RWPE1 (cell line): ENCODE measurements at regions not wholly inside any gene's neighbourhood (a gene's known extent, or its start where the extent isn't known, plus 50 kb on each side); places are given as distances from the start of the nearest gene placed in this dataset.

ENCODE experiments used
- CTCF ChIA-PET: fragments of 350-600 bp; sonication (Branson Sonifier 250); formaldehyde crosslinking; extraction: SDS; loops from one replicate; lab custom pipeline; 2021; lab: Yijun Ruan, JAX
- POLR2A ChIA-PET: fragments of 400-600 bp; formaldehyde crosslinking; extraction: SDS; loops from one replicate; lab custom pipeline; 2020; ENCODE audit warnings: antibody characterized with exemption; ENCODE audit not compliant: low non-redundant PET; lab: Yijun Ruan, JAX
- DNase-seq: peaks from one replicate; pipeline ENCODE4 v3.0.0; 2012; ENCODE audit warnings: low spot score
- H3K27ac ChIP-seq: fragments of 450-650 bp; 2 replicates; pipeline ENCODE4 v1.5.1; 2017
- CTCF ChIP-seq: fragments of 450-650 bp; conservative IDR thresholded peaks from 2 replicates; pipeline ENCODE4 v1.5.1; 2017; ENCODE audit warnings: low read depth, mild to moderate bottlenecking

GRCh38 chr4:30839583-30840520 is 119.7 kb downstream of the PCDH7 start:
- TF ChIP-seq CTCF: no peak
- no peak for DNase-seq
- POLR2A ChIA-PET: no interaction called here
- H3K27ac ChIP-seq: no peak overlapping the region
- CTCF ChIA-PET: no interaction called here

DNA sequence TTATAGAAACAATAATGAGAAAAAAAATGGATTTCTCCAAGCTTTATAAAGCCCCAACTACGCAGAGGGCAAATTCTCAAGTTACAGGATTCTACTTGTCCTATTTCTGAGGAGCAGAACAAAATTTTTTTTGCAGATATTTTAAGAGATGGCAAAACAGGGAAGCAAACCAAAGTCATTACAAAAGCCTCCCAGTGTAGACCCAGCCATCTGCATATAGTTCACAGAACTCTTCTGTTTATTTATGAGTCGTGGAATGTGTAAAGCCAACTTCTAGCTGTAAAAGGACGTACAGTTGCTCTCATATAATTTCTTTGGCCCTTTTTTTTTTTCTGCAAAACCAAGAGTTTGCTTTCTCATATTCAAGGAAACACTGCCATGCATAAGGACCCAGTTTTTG is 120.4 kb downstream of the PCDH7 start:
- no peak for DNase-seq
- CTCF ChIA-PET: no interaction called here
- POLR2A ChIA-PET: no interaction called here
- no peak overlapping the region for H3K27ac ChIP-seq
- TF ChIP-seq CTCF: no peak

- ChIA-PET POLR2A (no interaction called here), CTCF (no interaction called here)
- TF ChIP-seq CTCF: no peak
- no peak for DNase-seq
- no peak overlapping the region for H3K27ac ChIP-seq
Measured at GRCh38 chr4:30842142-30842541, 122.0 kb downstream of the PCDH7 start.

- ChIA-PET POLR2A (no interaction called here), CTCF (no interaction called here)
- no peak for DNase-seq
- TF ChIP-seq CTCF: no peak
- no peak overlapping the region for H3K27ac ChIP-seq
Measured at GRCh38 chr4:30842689-30843088, 122.5 kb downstream of the PCDH7 start.

GRCh38 chr4:30844861-30845582 is 124.9 kb downstream of the PCDH7 start:
- no peak for DNase-seq
- no peak for TF ChIP-seq CTCF
- H3K27ac ChIP-seq: no peak overlapping the region
- ChIA-PET CTCF (interaction anchor here (0.6 kb wide), 1 partner anchor 130 kb away, joined by 3 read pairs; no protein-coding TSS in a partner anchor), POLR2A (no interaction called here)

DNA sequence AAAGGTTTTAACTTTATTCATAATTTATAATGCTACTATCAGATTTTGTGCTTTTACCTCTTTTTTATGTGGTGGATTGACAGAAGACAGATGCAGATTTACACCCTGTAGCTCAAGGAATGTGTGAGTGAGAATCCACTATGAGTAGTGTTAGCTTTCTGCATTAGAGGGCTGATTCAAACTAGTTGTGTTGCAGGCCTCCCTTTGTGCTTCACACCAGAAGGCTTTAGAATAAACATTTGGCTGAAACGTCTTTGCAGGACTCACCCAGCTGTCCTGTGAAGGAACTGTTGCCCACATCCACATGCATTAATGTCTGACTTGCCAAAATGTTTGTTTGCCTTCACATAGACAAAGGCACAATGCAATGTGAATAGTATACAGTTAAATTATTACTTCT is 127.0 kb downstream of the PCDH7 start:
- H3K27ac ChIP-seq: no peak overlapping the region
- no peak for TF ChIP-seq CTCF
- DNase-seq: no peak
- POLR2A ChIA-PET: no interaction called here
- CTCF ChIA-PET: interaction anchor here (0.6 kb wide), 1 partner anchor 154 kb away, joined by 3 read pairs; no protein-coding TSS in a partner anchor
